ENCODE measurements at regions not wholly inside any gene's neighbourhood (a gene's known extent, or its start where the extent isn't known, plus 50 kb on each side); places are given as distances from the start of the nearest gene placed in this dataset.
"Not testable (repeated sequence)": the region's sequence is repeated elsewhere in the genome, so short reads cannot be mapped to it uniquely, and the experiment has no call there.

- 50 to 86% (median 80%) methylated on average over 2 of the region's 2 CpGs for WGBS, 5 donors
- peak in 1 of 2 donors; percentile 72 for DNase-seq
- H3K27me3 ChIP-seq = not testable (repeated sequence)
These were observed 936.0 kb upstream of the ADAMTS5 start for GRCh38 chr21:27902904-27903303.

GRCh38 chr21:27893619-27894018 is 926.7 kb upstream of the ADAMTS5 start:
- H3K27me3 ChIP-seq; H3K4me3 ChIP-seq; intact Hi-C loops (cut with DNase I; ENCODE audit: low total_unique reads); H3K9me3 ChIP-seq; H3K4me1 ChIP-seq; H3K36me3 ChIP-seq; H3K27ac ChIP-seq; DNase-seq: not testable (repeated sequence)
- WGBS, 5 donors = 77 to 95% (median 87%) methylated on average over 2 of the region's 3 CpGs

More at GRCh38 chr21:27902904-27903303, 936.0 kb upstream of the ADAMTS5 start:
- H3K9me3 ChIP-seq; intact Hi-C loops (cut with DNase I; ENCODE audit: low total_unique reads); H3K4me3 ChIP-seq; H3K4me1 ChIP-seq; H3K27ac ChIP-seq; H3K36me3 ChIP-seq: not testable (repeated sequence)

- H3K27me3 ChIP-seq; H3K4me1 ChIP-seq; intact Hi-C loops (cut with DNase I; ENCODE audit: low total_unique reads); H3K36me3 ChIP-seq; H3K9me3 ChIP-seq; H3K27ac ChIP-seq; H3K4me3 ChIP-seq: not testable (repeated sequence)
- WGBS, 5 donors = 45 to 64% (median 58%) methylated on average over 4 of the region's 4 CpGs
- DNase-seq = peak in 1 of 2 donors; percentile 3
These were observed 924.6 kb upstream of the ADAMTS5 start for GRCh38 chr21:27891495-27891894.

- H3K4me1 ChIP-seq; H3K9me3 ChIP-seq; H3K27me3 ChIP-seq; H3K27ac ChIP-seq; intact Hi-C loops (cut with DNase I; ENCODE audit: low total_unique reads); DNase-seq; H3K36me3 ChIP-seq; H3K4me3 ChIP-seq: not testable (repeated sequence)
- 84 to 94% (median 90%) methylated on average over 1 of the region's 1 CpG for WGBS, 5 donors
These were observed 921.0 kb upstream of the ADAMTS5 start for GRCh38 chr21:27887808-27888455.

- intact Hi-C loops (cut with DNase I; ENCODE audit: low total_unique reads) = no loop called here
- Histone ChIP-seq H3K27ac (no peak overlapping the region), H3K36me3 (no peaks in the 10 kb centered on the region), H3K4me3 (no peak overlapping the region), H3K4me1 (no peaks in the 10 kb centered on the region), H3K27me3 (no peaks in the 10 kb centered on the region), H3K9me3 (peaks cover 0 to 5% (median 0%) of the 10 kb centered on the region in 4 donors)
- 94 to 98% (median 96%) methylated on average over 30 to 31 of the region's 31 CpGs for WGBS, 5 donors
- no peak for TF ChIP-seq POLR2A (IDR thresholded peaks at IDR 0.05)
- TF ChIP-seq CTCF (IDR thresholded peaks at IDR 0.05) = no peak
- no peak for TF ChIP-seq EP300 (IDR thresholded peaks at IDR 0.05)
- TF ChIP-seq POLR2AphosphoS5 (IDR thresholded peaks at IDR 0.05) = no peak
- DNase-seq = no peak
These were observed 918.4 kb upstream of the ADAMTS5 start for GRCh38 chr21:27885296-27885711.

GRCh38 chr21:27881331-27881730 is 914.4 kb upstream of the ADAMTS5 start:
- H3K9me3 ChIP-seq; H3K4me1 ChIP-seq; intact Hi-C loops (cut with DNase I; ENCODE audit: low total_unique reads); H3K27me3 ChIP-seq; H3K4me3 ChIP-seq; H3K36me3 ChIP-seq; H3K27ac ChIP-seq: not testable (repeated sequence)
- peak in 1 of 2 donors; percentile 60 for DNase-seq
- 58 to 84% (median 83%) methylated on average over 3 of the region's 3 CpGs for WGBS, 5 donors

- H3K4me1 ChIP-seq; H3K4me3 ChIP-seq; H3K36me3 ChIP-seq; H3K9me3 ChIP-seq; intact Hi-C loops (cut with DNase I; ENCODE audit: low total_unique reads); H3K27me3 ChIP-seq; H3K27ac ChIP-seq: not testable (repeated sequence)
- DNase-seq = peak in 1 of 2 donors; percentile 38
- WGBS, 5 donors = 13 to 47% (median 27%) methylated on average over 2 of the region's 2 CpGs
These were observed 905.5 kb upstream of the ADAMTS5 start for GRCh38 chr21:27872411-27872810.

GRCh38 chr21:27870755-27871154 is 903.9 kb upstream of the ADAMTS5 start:
- H3K4me1 ChIP-seq; intact Hi-C loops (cut with DNase I; ENCODE audit: low total_unique reads): not testable (repeated sequence)

GRCh38 chr21:27860314-27860955 is 893.5 kb upstream of the ADAMTS5 start:
- H3K9me3 ChIP-seq; intact Hi-C loops (cut with DNase I; ENCODE audit: low total_unique reads); H3K4me3 ChIP-seq; H3K36me3 ChIP-seq; H3K27me3 ChIP-seq; DNase-seq: not testable (repeated sequence)
- WGBS, 5 donors = 35 to 63% (median 46%) methylated on average over 3 of the region's 3 CpGs
- Histone ChIP-seq H3K4me1 (peaks cover 0 to 17% (median 3%) of the 10 kb centered on the region in 4 donors), H3K27ac (peak overlapping the region in 1 of 5 donors; percentile 22)

More at GRCh38 chr21:27870755-27871154, 903.9 kb upstream of the ADAMTS5 start:
- not testable (repeated sequence) for H3K27ac ChIP-seq, DNase-seq, H3K9me3 ChIP-seq, H3K36me3 ChIP-seq, H3K27me3 ChIP-seq, H3K4me3 ChIP-seq

GRCh38 chr21:27858053-27858825 is 891.4 kb upstream of the ADAMTS5 start:
- DNase-seq; intact Hi-C loops (cut with DNase I; ENCODE audit: low total_unique reads); H3K4me3 ChIP-seq; H3K36me3 ChIP-seq; H3K9me3 ChIP-seq; H3K27me3 ChIP-seq; H3K27ac ChIP-seq: not testable (repeated sequence)
- H3K4me1 ChIP-seq = peaks cover 0 to 17% (median 3%) of the 10 kb centered on the region in 4 donors
- 80 to 90% (median 88%) methylated on average over 5 of the region's 5 CpGs for WGBS, 5 donors
